T-cell (primary cell): ENCODE measurements at regions not wholly inside any gene's neighbourhood (a gene's known extent, or its start where the extent isn't known, plus 50 kb on each side); places are given as distances from the start of the nearest gene placed in this dataset.

Source experiments
- ATAC-seq, 4 experiments: fragments of 200-7000 bp in 3 of 4; fragments of 150-1000 bp in 1 of 4; cut with Tn5 transposase; replicated peaks in 1 of 4; 1 replicate in 3 of 4; 2 replicates in 1 of 4; pipeline ENCODE4 v1.10.0; 2021; ENCODE audit warnings: moderate library complexity in 3 of 4, mild to moderate bottlenecking in 2 of 4, moderate number of reproducible peaks in 1 of 4
- CTCF ChIA-PET, 2 donors: fragments of 300-600 bp; sonication (Branson Sonifier 250); formaldehyde crosslinking; loops; one replicate each; lab custom pipeline; 2022; ENCODE audit warnings: antibody characterized with exemption in 2 of 2; lab: Charles Lee
- POLR2A ChIA-PET, 2 donors: fragments of 300-600 bp; sonication (Branson Sonifier 250); formaldehyde crosslinking; loops; one replicate each; lab custom pipeline; 2022; ENCODE audit warnings: antibody characterized with exemption in 2 of 2; lab: Charles Lee
- DNase-seq, 35 experiments: peaks; one replicate each; pipeline versions ENCODE4 v3.0.0 to v3.0.0-alpha.2; 2013 to 2023
- H3K27ac ChIP-seq: one replicate; pipeline ENCODE4 v1.5.1; 2013; ENCODE audit warnings: low read length
- H3K27me3 ChIP-seq, 2 experiments: replicated peaks in 1 of 2; 1 replicate in 1 of 2; 2 replicates in 1 of 2; pipeline versions ENCODE4 v1.6.1 to v1.7.0; 2013; ENCODE audit warnings: low read length in 1 of 2, mixed read lengths in 1 of 2; ENCODE audit not compliant: control insufficient read depth in 2 of 2, insufficient read depth in 2 of 2; ENCODE audit errors: extremely low read depth in 1 of 2
- H3K36me3 ChIP-seq, 2 donors: 1 replicate in 1 of 2; 2 replicates in 1 of 2; pipeline versions ENCODE4 v1.6.1 to v1.7.0; 2013; ENCODE audit warnings: low read length in 1 of 2; ENCODE audit not compliant: control insufficient read depth in 2 of 2, insufficient read depth in 1 of 2; ENCODE audit errors: extremely low read depth in 1 of 2
- H3K4me1 ChIP-seq, 2 experiments: 1 replicate in 1 of 2; 2 replicates in 1 of 2; pipeline versions ENCODE4 v1.6.1 to v1.7.0; 2013; ENCODE audit warnings: low read length in 2 of 2, mixed read lengths in 1 of 2; ENCODE audit not compliant: insufficient read depth in 2 of 2, control insufficient read depth in 1 of 2; ENCODE audit errors: extremely low read depth in 1 of 2
- H3K4me3 ChIP-seq, 2 donors: 1 replicate in 1 of 2; 2 replicates in 1 of 2; pipeline versions ENCODE4 v1.5.1 to v1.7.0; 2013; ENCODE audit warnings: mild to moderate bottlenecking in 2 of 2, low read length in 1 of 2, moderate library complexity in 1 of 2; ENCODE audit not compliant: control insufficient read depth in 1 of 2; ENCODE audit errors: extremely low read depth in 1 of 2
- H3K9me3 ChIP-seq: 2 replicates; pipeline ENCODE4 v1.7.0; 2013
- H3K27ac Mint-ChIP-seq, 2 donors: one replicate each; pipeline ENCODE4 v1.8.0; 2020 to 2021; ENCODE audit warnings: mild to moderate bottlenecking in 2 of 2, mixed read lengths in 2 of 2
- H3K27me3 Mint-ChIP-seq, 2 donors: one replicate each; pipeline ENCODE4 v1.8.0; 2021 to 2022; ENCODE audit warnings: mixed read lengths in 2 of 2
- H3K36me3 Mint-ChIP-seq: one replicate; pipeline ENCODE4 v1.8.0; 2021; ENCODE audit warnings: mixed read lengths
- H3K4me1 Mint-ChIP-seq, 3 donors: one replicate each; pipeline ENCODE4 v1.8.0; 2020 to 2022; ENCODE audit warnings: mixed read lengths in 3 of 3, mild to moderate bottlenecking in 1 of 3
- H3K4me3 Mint-ChIP-seq, 3 donors: one replicate each; pipeline ENCODE4 v1.8.0; 2020 to 2022; ENCODE audit warnings: mild to moderate bottlenecking in 3 of 3, mixed read lengths in 3 of 3, moderate library complexity in 3 of 3
- H3K9me3 Mint-ChIP-seq, 3 donors: one replicate each; pipeline ENCODE4 v1.8.0; 2020 to 2022; ENCODE audit warnings: mixed read lengths in 3 of 3
- WGBS: methylation state at CpG from one replicate; pipeline ENCODE4 v1.1.5; 2013; ENCODE audit warnings: missing lambda C conversion rate; ENCODE audit not compliant: insufficient coverage; 5-methylcytosine and 5-hydroxymethylcytosine counted together

DNA sequence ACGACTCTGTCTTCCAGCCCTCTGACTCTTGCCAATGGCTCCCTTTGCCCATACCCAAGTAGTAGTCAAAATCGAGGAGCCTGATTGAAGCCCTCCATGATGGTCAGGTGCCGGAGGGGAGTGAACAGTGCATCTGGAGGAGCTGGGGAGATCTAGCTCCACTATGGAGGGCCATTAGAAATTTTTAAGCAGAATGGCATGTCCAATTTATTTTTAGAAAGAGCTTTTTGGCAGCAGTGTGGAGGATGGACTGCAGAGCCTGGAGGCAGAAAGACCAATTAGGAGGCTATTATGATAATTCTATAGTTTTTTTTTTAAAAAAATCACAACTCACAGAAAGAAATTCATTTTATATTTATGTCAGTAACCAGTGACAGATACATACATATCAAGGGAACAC, 92.7 kb upstream of the SLC7A1 start:
- H3K4me3 ChIP-seq, result no peak overlapping the region
- CTCF ChIA-PET, result interaction anchor here (0.5 to 0.7 kb wide), 2 partner anchors 123 to 1642 kb away, joined by 4 to 6 read pairs; no protein-coding TSS in a partner anchor
- 100% methylated on average over 1 of the region's 3 CpGs for WGBS

DNA sequence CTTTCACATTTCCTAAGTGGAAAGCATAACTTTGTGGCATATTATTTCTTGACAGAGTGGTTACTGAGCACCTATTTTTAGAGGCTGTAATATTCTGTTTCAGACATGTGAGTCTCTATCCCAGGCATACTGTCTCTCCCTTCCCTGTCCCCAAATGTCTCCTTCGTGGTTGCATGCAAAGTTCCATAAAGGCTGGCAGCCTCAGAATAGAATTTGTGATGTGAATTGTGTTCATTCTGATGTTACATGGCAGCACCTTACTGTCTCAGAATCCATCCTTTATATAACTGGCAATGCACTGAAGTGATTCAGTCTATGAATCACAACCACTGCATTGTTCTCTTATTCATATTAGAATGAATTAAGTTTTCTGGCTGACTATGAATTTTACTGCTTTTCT, 89.0 kb upstream of the SLC7A1 start:
- H3K4me1 Mint-ChIP-seq, result no peaks in the 10 kb centered on the region
- ChIA-PET CTCF (interaction anchor here in 1 of 2 donors (0.6 kb wide), 1 partner anchor 429 kb away, joined by 3 read pairs; no protein-coding TSS in a partner anchor), POLR2A (no interaction called here)
- ATAC-seq, result no peak
- Histone ChIP-seq H3K9me3 (no peaks in the 10 kb centered on the region), H3K27me3 (peaks cover 2 to 11% of the 10 kb centered on the region in 2 experiments), H3K4me1 (no peaks in the 10 kb centered on the region), H3K36me3 (no peaks in the 10 kb centered on the region), H3K27ac (no peak overlapping the region), H3K4me3 (no peak overlapping the region)
- no peaks in the 10 kb centered on the region for H3K36me3 Mint-ChIP-seq
- WGBS, result no CpG with 5 or more reads among the region's 1 CpG
- H3K27me3 Mint-ChIP-seq, result peaks cover 10 to 23% of the 10 kb centered on the region in 2 donors
- DNase-seq, result no peak
- H3K4me3 Mint-ChIP-seq, result no peak overlapping the region
- H3K27ac Mint-ChIP-seq, result no peak overlapping the region
- peaks cover 0 to 6% (median 0%) of the 10 kb centered on the region in 3 donors for H3K9me3 Mint-ChIP-seq

More for the DNA sequence above, 92.7 kb upstream of the SLC7A1 start:
- no peaks in the 10 kb centered on the region for H3K36me3 Mint-ChIP-seq
- POLR2A ChIA-PET, result no interaction called here
- no peak overlapping the region for H3K27ac Mint-ChIP-seq
- Histone ChIP-seq H3K9me3 (no peaks in the 10 kb centered on the region), H3K36me3 (no peaks in the 10 kb centered on the region), H3K27me3 (peaks cover 2 to 6% of the 10 kb centered on the region in 2 experiments), H3K4me1 (no peaks in the 10 kb centered on the region), H3K27ac (no peak overlapping the region)
- ATAC-seq, result no peak
- peaks cover 0 to 6% (median 0%) of the 10 kb centered on the region in 3 donors for H3K9me3 Mint-ChIP-seq
- peaks cover 2 to 22% of the 10 kb centered on the region in 2 donors for H3K27me3 Mint-ChIP-seq
- no peak for DNase-seq
- H3K4me1 Mint-ChIP-seq, result no peaks in the 10 kb centered on the region
- H3K4me3 Mint-ChIP-seq, result no peak overlapping the region

DNA sequence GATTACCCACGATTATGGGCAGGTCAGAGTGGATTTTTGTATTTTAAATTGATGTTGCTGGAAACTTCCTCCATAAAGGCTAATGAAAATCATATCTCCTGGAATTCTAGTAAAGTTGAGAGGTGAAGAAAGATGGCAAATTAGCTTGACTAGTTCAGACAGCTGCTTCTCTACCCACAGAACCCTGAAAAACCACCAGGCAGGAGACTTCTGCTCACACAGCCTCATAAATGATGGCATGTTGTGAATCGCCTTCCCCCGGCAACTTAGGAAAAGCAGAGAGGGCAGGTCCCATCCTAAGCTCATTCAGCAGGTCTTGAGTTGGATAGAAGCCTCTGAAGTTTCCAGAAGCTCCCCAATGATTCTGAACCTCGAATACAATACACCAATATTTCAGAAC, 87.6 kb upstream of the SLC7A1 start:
- peaks cover 10 to 22% of the 10 kb centered on the region in 2 donors for H3K27me3 Mint-ChIP-seq
- H3K4me1 Mint-ChIP-seq, result no peaks in the 10 kb centered on the region
- H3K9me3 ChIP-seq, result no peaks in the 10 kb centered on the region
- ATAC-seq, result no peak
- no peak overlapping the region for H3K27ac ChIP-seq
- H3K27ac Mint-ChIP-seq, result no peak overlapping the region
- H3K27me3 ChIP-seq, result peaks cover 2 to 12% of the 10 kb centered on the region in 2 experiments
- WGBS, result 67% methylated on average over 3 of the region's 4 CpGs
- no peak for DNase-seq
- no peaks in the 10 kb centered on the region for H3K4me1 ChIP-seq
- ChIA-PET POLR2A (no interaction called here), CTCF (no interaction called here)
- no peak overlapping the region for H3K4me3 Mint-ChIP-seq
- H3K36me3 ChIP-seq, result no peaks in the 10 kb centered on the region
- H3K4me3 ChIP-seq, result no peak overlapping the region
- H3K36me3 Mint-ChIP-seq, result no peaks in the 10 kb centered on the region
- peaks cover 0 to 6% (median 0%) of the 10 kb centered on the region in 3 donors for H3K9me3 Mint-ChIP-seq

DNA sequence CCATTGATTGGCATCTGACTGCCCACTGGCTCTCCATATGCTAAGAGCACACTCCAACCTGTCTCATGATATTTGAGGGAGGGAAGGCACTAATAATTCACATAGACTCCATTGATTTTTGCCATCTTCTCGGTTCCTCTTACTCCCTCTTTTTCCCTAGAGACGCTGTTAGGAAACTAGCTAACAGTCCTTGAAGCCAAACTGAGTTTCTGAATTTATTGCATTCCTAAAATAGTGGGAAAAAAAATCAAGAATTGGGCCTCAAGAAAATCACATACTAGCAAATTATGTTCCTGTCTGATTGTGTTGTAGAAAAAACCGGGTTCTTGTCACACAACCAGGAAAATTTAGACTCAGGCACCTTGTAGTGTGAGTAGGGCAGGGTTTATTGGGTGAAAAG, 86.4 kb upstream of the SLC7A1 start:
- H3K4me1 Mint-ChIP-seq, result no peaks in the 10 kb centered on the region
- DNase-seq, result no peak

DNA sequence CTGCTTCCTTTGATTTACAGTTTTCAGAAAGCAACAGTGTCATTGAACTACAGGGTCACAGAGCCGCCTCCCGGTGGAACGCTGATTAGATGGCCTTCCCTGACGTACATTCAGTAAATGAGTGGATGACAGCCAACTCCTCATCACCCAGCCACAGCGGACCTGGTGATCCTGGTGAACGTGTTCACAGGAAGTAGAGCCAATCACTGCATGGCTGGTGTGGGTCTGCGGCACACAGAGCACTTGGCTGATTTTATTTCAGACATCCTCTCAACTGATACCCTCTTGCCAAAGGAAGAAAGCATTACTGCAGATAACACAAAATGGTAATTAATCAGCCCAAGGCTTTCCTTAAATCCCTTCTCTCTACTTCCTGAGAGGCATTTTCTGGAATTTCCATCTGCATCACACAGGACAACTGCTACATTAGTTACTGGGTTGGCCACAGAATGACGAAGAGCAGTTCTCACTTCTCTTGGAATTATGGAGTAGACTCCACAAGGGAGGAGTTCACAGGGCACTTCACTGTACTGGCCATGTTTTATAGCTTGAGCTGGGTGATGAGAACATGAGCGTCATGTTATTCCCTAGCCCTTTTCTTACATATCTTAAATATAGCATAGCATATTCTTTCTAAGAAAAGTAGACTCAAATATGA, 84.0 kb upstream of the SLC7A1 start:
- DNase-seq (no peak), ATAC-seq (no peak)
- no peak overlapping the region for H3K4me3 Mint-ChIP-seq
- peaks cover 10 to 12% of the 10 kb centered on the region in 2 donors for H3K27me3 Mint-ChIP-seq
- no peaks in the 10 kb centered on the region for H3K4me1 ChIP-seq
- peaks cover 0 to 7% (median 0%) of the 10 kb centered on the region in 3 donors for H3K9me3 Mint-ChIP-seq
- no peaks in the 10 kb centered on the region for H3K9me3 ChIP-seq
- H3K27ac Mint-ChIP-seq, result no peak overlapping the region
- H3K36me3 Mint-ChIP-seq, result no peaks in the 10 kb centered on the region
- H3K27ac ChIP-seq, result no peak overlapping the region
- peaks cover 0 to 13% of the 10 kb centered on the region in 2 experiments for H3K27me3 ChIP-seq
- ChIA-PET CTCF (no interaction called here), POLR2A (no interaction called here)
- H3K4me1 Mint-ChIP-seq, result no peaks in the 10 kb centered on the region
- H3K4me3 ChIP-seq, result no peak overlapping the region
- H3K36me3 ChIP-seq, result no peaks in the 10 kb centered on the region
- WGBS, result 79% methylated on average over 7 of the region's 9 CpGs

More for the DNA sequence above, 86.4 kb upstream of the SLC7A1 start:
- Histone ChIP-seq H3K9me3 (no peaks in the 10 kb centered on the region), H3K4me1 (no peaks in the 10 kb centered on the region), H3K27me3 (peaks cover 2 to 7% of the 10 kb centered on the region in 2 experiments), H3K36me3 (no peaks in the 10 kb centered on the region), H3K4me3 (no peak overlapping the region), H3K27ac (no peak overlapping the region)
- no CpG with 5 or more reads among the region's 3 CpGs for WGBS
- CTCF ChIA-PET, result no interaction called here
- POLR2A ChIA-PET, result no interaction called here
- H3K9me3 Mint-ChIP-seq, result peaks cover 0 to 6% (median 0%) of the 10 kb centered on the region in 3 donors
- H3K27ac Mint-ChIP-seq, result no peak overlapping the region
- no peaks in the 10 kb centered on the region for H3K36me3 Mint-ChIP-seq
- no peak for ATAC-seq
- H3K4me3 Mint-ChIP-seq, result no peak overlapping the region
- peaks cover 10 to 17% of the 10 kb centered on the region in 2 donors for H3K27me3 Mint-ChIP-seq

DNA sequence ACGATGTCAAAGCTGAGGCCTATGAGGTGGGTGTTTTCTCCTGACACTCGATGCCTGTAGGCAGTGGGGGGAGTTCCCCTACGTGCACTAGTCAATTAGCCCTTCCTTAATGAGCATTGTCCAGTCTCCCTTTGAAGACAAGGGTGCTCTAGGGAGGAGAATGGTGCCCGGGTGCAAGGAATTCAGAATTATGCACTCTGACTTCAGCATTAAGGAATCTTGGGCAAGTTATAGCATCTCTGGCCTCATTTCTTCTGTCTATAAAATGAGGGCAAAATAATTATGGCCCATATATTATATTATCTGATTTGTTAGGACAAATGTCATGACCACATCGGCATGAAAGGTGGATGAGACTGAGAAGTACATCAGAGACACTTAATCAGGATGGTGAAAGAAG, 82.1 kb upstream of the SLC7A1 start:
- no peak for DNase-seq
- peaks cover 0 to 12% (median 3%) of the 10 kb centered on the region in 3 donors for H3K9me3 Mint-ChIP-seq
- Histone ChIP-seq H3K4me1 (no peaks in the 10 kb centered on the region), H3K27me3 (peaks cover 0 to 13% of the 10 kb centered on the region in 2 experiments), H3K9me3 (no peaks in the 10 kb centered on the region), H3K27ac (no peak overlapping the region), H3K4me3 (no peak overlapping the region), H3K36me3 (no peaks in the 10 kb centered on the region)
- peaks cover 9 to 10% of the 10 kb centered on the region in 2 donors for H3K27me3 Mint-ChIP-seq
- POLR2A ChIA-PET, result no interaction called here
- H3K4me1 Mint-ChIP-seq, result no peaks in the 10 kb centered on the region
- H3K4me3 Mint-ChIP-seq, result no peak overlapping the region
- 67% methylated on average over 1 of the region's 5 CpGs for WGBS
- H3K27ac Mint-ChIP-seq, result no peak overlapping the region
- no peaks in the 10 kb centered on the region for H3K36me3 Mint-ChIP-seq
- no peak for ATAC-seq
- CTCF ChIA-PET, result no interaction called here
